HCT116 (cell line): ENCODE measurements at regions not wholly inside any gene's neighbourhood (a gene's known extent, or its start where the extent isn't known, plus 50 kb on each side); places are given as distances from the start of the nearest gene placed in this dataset.

Experiments used
- CEBPB ChIP-seq: IDR thresholded peaks from 2 replicates; pipeline ENCODE4 v1.6.1; 2012; ENCODE audit warnings: low read depth
- CTCF ChIP-seq, 3 experiments: fragments of 200-600 bp in 1 of 3; sonication (generic) in 1 of 3; IDR thresholded peaks in 2 of 3; conservative IDR thresholded peaks in 1 of 3; 2 replicates each; pipeline ENCODE4 v1.5.1; 2012 to 2017; ENCODE audit warnings: low read depth in 2 of 3, low read length in 2 of 3, antibody characterized with exemption in 1 of 3, borderline replicate concordance in 1 of 3, control low read depth in 1 of 3, mild to moderate bottlenecking in 1 of 3, mixed read lengths in 1 of 3, mixed run types in 1 of 3, moderate library complexity in 1 of 3; ENCODE audit not compliant: insufficient read depth in 1 of 3
- EZH2 ChIP-seq: fragments of 200-600 bp; sonication (generic); IDR thresholded peaks from 2 replicates; pipeline ENCODE4 v1.6.1; 2017; ENCODE audit warnings: antibody characterized with exemption, mixed run types
- JUND ChIP-seq: IDR thresholded peaks from 2 replicates; pipeline ENCODE4 v1.6.1; 2012
- POLR2A ChIP-seq: IDR thresholded peaks from 2 replicates; pipeline ENCODE4 v1.7.0; 2011; ENCODE audit warnings: borderline replicate concordance; ENCODE audit not compliant: insufficient read depth, insufficient read length; ENCODE audit errors: extremely low read depth
- POLR2AphosphoS5 ChIP-seq: IDR thresholded peaks from 2 replicates; pipeline ENCODE4 v1.6.1; 2011; ENCODE audit warnings: mild to moderate bottlenecking, low read depth, low read length, moderate library complexity
- REST ChIP-seq: IDR thresholded peaks from 2 replicates; pipeline ENCODE4 v1.6.1; 2012; ENCODE audit warnings: low read depth
- SIN3A ChIP-seq: IDR thresholded peaks from 2 replicates; pipeline ENCODE4 v1.6.1; 2012; ENCODE audit warnings: low read depth
- TCF7L2 ChIP-seq: IDR thresholded peaks from 2 replicates; pipeline ENCODE4 v1.7.0; 2011; ENCODE audit warnings: borderline replicate concordance, inconsistent platforms; ENCODE audit not compliant: insufficient read depth, insufficient read length; ENCODE audit errors: extremely low read depth
- YY1 ChIP-seq: IDR thresholded peaks from 2 replicates; pipeline ENCODE4 v1.6.1; 2011; ENCODE audit warnings: low read length, low read depth, moderate library complexity, mild to moderate bottlenecking; ENCODE audit not compliant: insufficient replicate concordance; ENCODE audit errors: extremely low read depth
- ZBTB33 ChIP-seq: IDR thresholded peaks from 2 replicates; pipeline ENCODE4 v1.6.1; 2011; ENCODE audit warnings: mild to moderate bottlenecking, low read length, moderate library complexity; ENCODE audit not compliant: insufficient replicate concordance; ENCODE audit errors: extremely low read depth
- ZFX ChIP-seq: fragments of 450-650 bp; IDR thresholded peaks from 2 replicates; pipeline ENCODE4 v1.6.1; 2017
- ZNF274 ChIP-seq: fragments of 200-500 bp; sonication (Bioruptor generic); IDR thresholded peaks from 2 replicates; pipeline ENCODE4 v1.6.1; 2014; ENCODE audit warnings: mild to moderate bottlenecking, low read depth, low read length, inconsistent platforms
- TF ChIP-seq, protein P1 (sequence below): IDR thresholded peaks from 2 replicates; pipeline ENCODE4 v1.6.1; 2012

DNA sequence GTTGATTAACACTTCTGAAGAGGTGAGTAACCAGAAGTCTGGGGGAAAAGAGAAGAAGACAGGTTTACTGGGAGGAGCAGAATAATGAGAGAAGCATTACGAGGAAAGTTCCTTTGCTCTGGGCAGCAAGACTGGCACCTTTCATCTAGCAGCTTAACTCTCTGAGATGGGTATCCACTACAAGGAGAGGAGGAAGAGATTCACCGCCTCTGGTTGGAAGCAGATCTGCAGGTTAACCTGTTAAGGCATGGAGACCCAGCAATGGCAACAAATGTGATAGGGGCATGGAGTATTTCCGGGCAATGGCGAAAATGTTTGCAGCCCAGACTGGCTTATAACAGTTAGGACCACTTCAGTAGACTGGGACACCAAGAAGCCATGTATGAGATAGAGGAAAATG, 162.2 kb downstream of the TFEC start:
- TF ChIP-seq, protein P1, sequence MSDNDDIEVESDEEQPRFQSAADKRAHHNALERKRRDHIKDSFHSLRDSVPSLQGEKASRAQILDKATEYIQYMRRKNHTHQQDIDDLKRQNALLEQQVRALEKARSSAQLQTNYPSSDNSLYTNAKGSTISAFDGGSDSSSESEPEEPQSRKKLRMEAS, result no peak
- TF ChIP-seq CTCF (IDR thresholded peaks at IDR 0.05 in 2 of 3, conservative IDR thresholded peaks at IDR 0.05 in 1 of 3; ENCODE audit: borderline replicate concordance in 1 of 3, insufficient read depth in 1 of 3, low read depth in 2 of 3, low read length in 2 of 3), result no peak
- no peak for TF ChIP-seq POLR2A
- TF ChIP-seq CEBPB, result no peak
- no peak for TF ChIP-seq REST
- TF ChIP-seq ZNF274, result no peak
- TF ChIP-seq POLR2AphosphoS5, result no peak
- no peak for TF ChIP-seq TCF7L2
- TF ChIP-seq ZFX, result no peak
- no peak for TF ChIP-seq EZH2
- TF ChIP-seq ZBTB33, result no peak
- no peak for TF ChIP-seq YY1
- TF ChIP-seq JUND, result no peak
- no peak for TF ChIP-seq SIN3A
